DMS153 treated with DMSO at 0.1 percent for 48 hours (cell line): ENCODE measurements at regions not wholly inside any gene's neighbourhood (a gene's known extent, or its start where the extent isn't known, plus 50 kb on each side); places are given as distances from the start of the nearest gene placed in this dataset.
"Not testable (repeated sequence)": the region's sequence is repeated elsewhere in the genome, so short reads cannot be mapped to it uniquely, and the experiment has no call there.

Source experiments
- DNase-seq: peaks from one replicate; lab custom pipeline; 2025; ENCODE audit not compliant: unreplicated experiment; lab: John Stamatoyannopoulos, UW

GRCh38 chr5:32534041-32534440, 51.3 kb upstream of the SUB1 start:
- no peak for DNase-seq

GRCh38 chr5:32531885-32532520, 53.4 kb upstream of the SUB1 start:
- DNase-seq: peak; percentile 76

- DNase-seq: not testable (repeated sequence)
Measured at GRCh38 chr5:32527321-32527720, 58.0 kb upstream of the SUB1 start.

- DNase-seq: no peak
Measured at GRCh38 chr5:32526810-32527209, 58.5 kb upstream of the SUB1 start.

- no peak for DNase-seq
Measured at GRCh38 chr5:32523625-32524024, 61.7 kb upstream of the SUB1 start.

GRCh38 chr5:32522429-32523143, 62.8 kb upstream of the SUB1 start:
- DNase-seq: no peak

- no peak for DNase-seq
Measured at GRCh38 chr5:32521481-32521880, 63.9 kb upstream of the SUB1 start.

- no peak for DNase-seq
Measured at GRCh38 chr5:32520972-32521371, 64.4 kb upstream of the SUB1 start.

GRCh38 chr5:32520356-32520755, 65.0 kb upstream of the SUB1 start:
- no peak for DNase-seq

- DNase-seq: no peak
Measured at GRCh38 chr5:32519508-32519907, 65.8 kb upstream of the SUB1 start.

- DNase-seq: no peak
Measured at GRCh38 chr5:32514806-32515205, 70.3 kb upstream of the ZFR start.

GRCh38 chr5:32512926-32513325, 68.4 kb upstream of the ZFR start:
- DNase-seq: no peak

GRCh38 chr5:32511776-32512374, 67.3 kb upstream of the ZFR start:
- DNase-seq: no peak

GRCh38 chr5:32510860-32511259, 66.3 kb upstream of the ZFR start:
- DNase-seq: no peak

GRCh38 chr5:32508806-32509805, 64.6 kb upstream of the ZFR start:
- no peak for DNase-seq

GRCh38 chr5:32507738-32508434, 63.3 kb upstream of the ZFR start:
- DNase-seq: no peak

GRCh38 chr5:32506799-32507198, 62.3 kb upstream of the ZFR start:
- DNase-seq: no peak

- DNase-seq: no peak
Measured at GRCh38 chr5:32506201-32506661, 61.7 kb upstream of the ZFR start.

- no peak for DNase-seq
Measured at GRCh38 chr5:32505756-32506155, 61.2 kb upstream of the ZFR start.

- peak; percentile 79 for DNase-seq
Measured at GRCh38 chr5:32504989-32505596, 60.6 kb upstream of the ZFR start.
